Endothelial cell (in vitro differentiated cells): ENCODE measurements at regions not wholly inside any gene's neighbourhood (a gene's known extent, or its start where the extent isn't known, plus 50 kb on each side); places are given as distances from the start of the nearest gene placed in this dataset.

Experiments
- DNase-seq: peaks from one replicate; pipeline ENCODE4 v3.0.0; 2021; ENCODE audit warnings: low spot score
- H3K27ac Mint-ChIP-seq: one replicate; pipeline ENCODE4 v1.8.0; 2021; ENCODE audit warnings: mixed read lengths, inconsistent platforms; ENCODE audit not compliant: unreplicated experiment
- H3K27me3 Mint-ChIP-seq: one replicate; pipeline ENCODE4 v1.8.0; 2021; ENCODE audit warnings: mild to moderate bottlenecking, moderate library complexity, mixed read lengths, inconsistent platforms; ENCODE audit not compliant: unreplicated experiment
- H3K36me3 Mint-ChIP-seq: one replicate; pipeline ENCODE4 v1.8.0; 2021; ENCODE audit warnings: mild to moderate bottlenecking, low read depth, mixed read lengths, inconsistent platforms; ENCODE audit not compliant: unreplicated experiment
- H3K4me1 Mint-ChIP-seq: one replicate; pipeline ENCODE4 v1.8.0; 2021; ENCODE audit warnings: mild to moderate bottlenecking, mixed read lengths, inconsistent platforms; ENCODE audit not compliant: unreplicated experiment
- H3K4me3 Mint-ChIP-seq: one replicate; pipeline ENCODE4 v1.8.0; 2021; ENCODE audit warnings: mild to moderate bottlenecking, mixed read lengths, inconsistent platforms; ENCODE audit not compliant: unreplicated experiment
- H3K9me3 Mint-ChIP-seq: one replicate; pipeline ENCODE4 v1.8.0; 2021; ENCODE audit warnings: mixed read lengths, inconsistent platforms; ENCODE audit not compliant: unreplicated experiment
- CTCF ChIP-seq: fragments of 200-600 bp; sonication (generic); IDR thresholded peaks from one replicate; pipeline ENCODE4 v1.5.0; 2021; ENCODE audit warnings: antibody characterized with exemption; ENCODE audit not compliant: unreplicated experiment

- Mint-ChIP-seq H3K36me3 (no peaks in the 10 kb centered on the region), H3K9me3 (no peaks in the 10 kb centered on the region), H3K4me3 (no peak overlapping the region), H3K4me1 (peaks cover 5% of the 10 kb centered on the region), H3K27ac (no peak overlapping the region), H3K27me3 (no peaks in the 10 kb centered on the region)
- DNase-seq: no peak
- no peak for TF ChIP-seq CTCF
Observed at GRCh38 chr5:166648736-166649135, 1642.7 kb upstream of the WWC1 start.

- Mint-ChIP-seq H3K4me1 (peaks cover under 1% of the 10 kb centered on the region), H3K9me3 (no peaks in the 10 kb centered on the region), H3K4me3 (no peak overlapping the region), H3K36me3 (no peaks in the 10 kb centered on the region), H3K27ac (no peak overlapping the region), H3K27me3 (no peaks in the 10 kb centered on the region)
- DNase-seq: no peak
- no peak for TF ChIP-seq CTCF
Observed at GRCh38 chr5:166649676-166650075, 1641.8 kb upstream of the WWC1 start.

- Mint-ChIP-seq H3K27ac (no peak overlapping the region), H3K27me3 (no peaks in the 10 kb centered on the region), H3K4me1 (no peaks in the 10 kb centered on the region), H3K9me3 (no peaks in the 10 kb centered on the region), H3K4me3 (no peak overlapping the region), H3K36me3 (no peaks in the 10 kb centered on the region)
- no peak for DNase-seq
- TF ChIP-seq CTCF: no peak
Observed at GRCh38 chr5:166651234-166651633, 1640.2 kb upstream of the WWC1 start.

- Mint-ChIP-seq H3K36me3 (no peaks in the 10 kb centered on the region), H3K4me3 (no peak overlapping the region), H3K27ac (no peak overlapping the region), H3K9me3 (no peaks in the 10 kb centered on the region), H3K27me3 (no peaks in the 10 kb centered on the region), H3K4me1 (no peaks in the 10 kb centered on the region)
- no peak for TF ChIP-seq CTCF
- DNase-seq: no peak
Observed at GRCh38 chr5:166671811-166672210, 1619.6 kb upstream of the WWC1 start.

- no peaks in the 10 kb centered on the region for H3K36me3 Mint-ChIP-seq
- H3K9me3 Mint-ChIP-seq: no peaks in the 10 kb centered on the region
- H3K27ac Mint-ChIP-seq: no peak overlapping the region
- H3K4me3 Mint-ChIP-seq: no peak overlapping the region
- H3K27me3 Mint-ChIP-seq: no peaks in the 10 kb centered on the region
- no peak for DNase-seq
- H3K4me1 Mint-ChIP-seq: no peaks in the 10 kb centered on the region
- TF ChIP-seq CTCF: no peak
Observed at GRCh38 chr5:166672431-166672830, 1619.0 kb upstream of the WWC1 start.
